WERI-Rb-1 (cell line): ENCODE measurements at regions not wholly inside any gene's neighbourhood (a gene's known extent, or its start where the extent isn't known, plus 50 kb on each side); places are given as distances from the start of the nearest gene placed in this dataset.

Experiments used
- DNase-seq: peaks from one replicate; pipeline ENCODE4 v3.0.0-alpha.2; 2020
- H3K27ac ChIP-seq: fragments of 250-450 bp; sonication (Bioruptor Pico); 2 replicates; pipeline ENCODE4 v1.5.1; 2020; ENCODE audit warnings: mild to moderate bottlenecking, moderate library complexity
- H3K27me3 ChIP-seq: fragments of 250-450 bp; sonication (Bioruptor Pico); 2 replicates; pipeline ENCODE4 v1.5.1; 2021; ENCODE audit warnings: mild to moderate bottlenecking, low read depth, moderate library complexity; ENCODE audit not compliant: insufficient read depth, severe bottlenecking
- H3K36me3 ChIP-seq: fragments of 250-450 bp; sonication (Bioruptor Pico); 2 replicates; pipeline ENCODE4 v1.5.1; 2020; ENCODE audit warnings: mild to moderate bottlenecking, moderate library complexity
- H3K4me3 ChIP-seq: 2 replicates; pipeline ENCODE4 v1.5.1; 2011; ENCODE audit warnings: low read depth, mild to moderate bottlenecking, control low read depth, low read length
- H3K9me3 ChIP-seq: fragments of 250-450 bp; sonication (Bioruptor Pico); 2 replicates; pipeline ENCODE4 v1.5.1; 2021; ENCODE audit warnings: mild to moderate bottlenecking, moderate library complexity; ENCODE audit not compliant: severe bottlenecking
- TF ChIP-seq, protein P1 (sequence below): IDR thresholded peaks from 2 replicates; pipeline ENCODE4 v1.5.1; 2011; ENCODE audit warnings: low read depth, mild to moderate bottlenecking, control low read depth, inconsistent platforms, low read length

- Histone ChIP-seq H3K27ac (no peak overlapping the region), H3K36me3 (no peaks in the 10 kb centered on the region), H3K9me3 (no peaks in the 10 kb centered on the region), H3K27me3 (no peaks in the 10 kb centered on the region), H3K4me3 (no peak overlapping the region)
- TF ChIP-seq, protein P1, sequence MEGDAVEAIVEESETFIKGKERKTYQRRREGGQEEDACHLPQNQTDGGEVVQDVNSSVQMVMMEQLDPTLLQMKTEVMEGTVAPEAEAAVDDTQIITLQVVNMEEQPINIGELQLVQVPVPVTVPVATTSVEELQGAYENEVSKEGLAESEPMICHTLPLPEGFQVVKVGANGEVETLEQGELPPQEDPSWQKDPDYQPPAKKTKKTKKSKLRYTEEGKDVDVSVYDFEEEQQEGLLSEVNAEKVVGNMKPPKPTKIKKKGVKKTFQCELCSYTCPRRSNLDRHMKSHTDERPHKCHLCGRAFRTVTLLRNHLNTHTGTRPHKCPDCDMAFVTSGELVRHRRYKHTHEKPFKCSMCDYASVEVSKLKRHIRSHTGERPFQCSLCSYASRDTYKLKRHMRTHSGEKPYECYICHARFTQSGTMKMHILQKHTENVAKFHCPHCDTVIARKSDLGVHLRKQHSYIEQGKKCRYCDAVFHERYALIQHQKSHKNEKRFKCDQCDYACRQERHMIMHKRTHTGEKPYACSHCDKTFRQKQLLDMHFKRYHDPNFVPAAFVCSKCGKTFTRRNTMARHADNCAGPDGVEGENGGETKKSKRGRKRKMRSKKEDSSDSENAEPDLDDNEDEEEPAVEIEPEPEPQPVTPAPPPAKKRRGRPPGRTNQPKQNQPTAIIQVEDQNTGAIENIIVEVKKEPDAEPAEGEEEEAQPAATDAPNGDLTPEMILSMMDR: no peak
- DNase-seq: no peak
These were observed 141.4 kb upstream of the PIEZO2 start for GRCh38 chr18:11290786-11291185.

- Histone ChIP-seq H3K36me3 (no peaks in the 10 kb centered on the region), H3K27me3 (no peaks in the 10 kb centered on the region), H3K9me3 (no peaks in the 10 kb centered on the region), H3K4me3 (no peak overlapping the region), H3K27ac (no peak overlapping the region)
- DNase-seq: no peak
- TF ChIP-seq, protein P1: no peak
These were observed 139.9 kb upstream of the PIEZO2 start for GRCh38 chr18:11289248-11289647.

- no peak overlapping the region for H3K4me3 ChIP-seq
- H3K36me3 ChIP-seq: no peaks in the 10 kb centered on the region
- no peaks in the 10 kb centered on the region for H3K27me3 ChIP-seq
- H3K27ac ChIP-seq: no peak overlapping the region
- no peaks in the 10 kb centered on the region for H3K9me3 ChIP-seq
- TF ChIP-seq, protein P1: no peak
- DNase-seq: no peak
These were observed 139.0 kb upstream of the PIEZO2 start for GRCh38 chr18:11288401-11288800.

DNA sequence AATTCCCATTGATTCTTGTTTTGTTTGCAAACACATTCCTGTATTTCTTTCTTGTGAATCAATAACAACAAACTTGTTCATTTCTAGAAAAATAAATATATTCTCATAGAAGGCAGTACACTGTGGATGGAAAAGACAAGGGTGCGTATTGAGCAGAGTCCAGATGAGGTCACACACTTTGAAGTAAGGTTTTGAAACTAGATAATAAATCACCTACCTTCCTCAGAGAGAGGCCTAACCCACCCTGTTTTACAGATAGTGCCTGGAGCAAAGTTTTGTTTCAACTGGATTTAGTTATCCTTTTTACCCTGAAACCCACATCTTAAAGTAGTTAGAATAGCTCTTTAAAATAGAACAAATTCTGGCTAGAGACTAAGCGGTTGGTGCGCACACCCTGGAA, 137.1 kb upstream of the PIEZO2 start:
- no peaks in the 10 kb centered on the region for H3K36me3 ChIP-seq
- H3K4me3 ChIP-seq: no peak overlapping the region
- DNase-seq: no peak
- H3K27me3 ChIP-seq: no peaks in the 10 kb centered on the region
- TF ChIP-seq, protein P1: no peak
- no peak overlapping the region for H3K27ac ChIP-seq
- no peaks in the 10 kb centered on the region for H3K9me3 ChIP-seq

GRCh38 chr18:11284811-11285210, 135.4 kb upstream of the PIEZO2 start:
- H3K36me3 ChIP-seq: no peaks in the 10 kb centered on the region
- DNase-seq: no peak
- no peak overlapping the region for H3K4me3 ChIP-seq
- no peaks in the 10 kb centered on the region for H3K9me3 ChIP-seq
- H3K27me3 ChIP-seq: no peaks in the 10 kb centered on the region
- no peak overlapping the region for H3K27ac ChIP-seq
- TF ChIP-seq, protein P1: no peak

- Histone ChIP-seq H3K27ac (no peak overlapping the region), H3K27me3 (no peaks in the 10 kb centered on the region), H3K36me3 (no peaks in the 10 kb centered on the region), H3K9me3 (no peaks in the 10 kb centered on the region), H3K4me3 (no peak overlapping the region)
- TF ChIP-seq, protein P1: no peak
- DNase-seq: no peak
These were observed 135.0 kb upstream of the PIEZO2 start for GRCh38 chr18:11284349-11284748.
